Suprapubic skin (tissue), 4 donors: ENCODE measurements at regions not wholly inside any gene's neighbourhood (a gene's known extent, or its start where the extent isn't known, plus 50 kb on each side); places are given as distances from the start of the nearest gene placed in this dataset.

Source experiments
- CTCF ChIP-seq, 2 donors: fragments of 200-600 bp in 1 of 2; fragments of 450-650 bp in 1 of 2; sonication (generic) in 1 of 2; IDR thresholded peaks; one replicate each; pipeline ENCODE4 v1.5.1; 2016 to 2019; ENCODE audit warnings: antibody characterized with exemption in 2 of 2, mild to moderate bottlenecking in 1 of 2, moderate library complexity in 1 of 2
- EP300 ChIP-seq: sonication (generic); formaldehyde crosslinking; IDR thresholded peaks from one replicate; pipeline ENCODE4 v1.6.1; 2017; ENCODE audit warnings: antibody characterized with exemption
- POLR2A ChIP-seq, 2 donors: fragments of 450-650 bp; IDR thresholded peaks; one replicate each; pipeline ENCODE4 v1.6.1; 2017; ENCODE audit warnings: antibody characterized with exemption in 2 of 2, mild to moderate bottlenecking in 2 of 2, moderate library complexity in 2 of 2
- POLR2AphosphoS5 ChIP-seq, 3 donors: sonication (generic); formaldehyde crosslinking; IDR thresholded peaks; one replicate each; pipeline ENCODE4 v1.6.1; 2017; ENCODE audit warnings: antibody characterized with exemption in 3 of 3

GRCh38 chr3:72041511-72041910, 256.6 kb upstream of the PROK2 start:
- TF ChIP-seq CTCF (IDR thresholded peaks at IDR 0.05) (no peak), EP300 (no peak), POLR2A (IDR thresholded peaks at IDR 0.05) (no peak), POLR2AphosphoS5 (IDR thresholded peaks at IDR 0.05) (no peak)
